ENCODE measurements at regions not wholly inside any gene's neighbourhood (a gene's known extent, or its start where the extent isn't known, plus 50 kb on each side); places are given as distances from the start of the nearest gene placed in this dataset.
"Not testable (repeated sequence)": the region's sequence is repeated elsewhere in the genome, so short reads cannot be mapped to it uniquely, and the experiment has no call there.

GRCh38 chr4:160510928-160511327 lies 1408.0 kb downstream of the RAPGEF2 start:
- DNase-seq (ENCODE audit: extremely low spot score) = no peak
- no peak for TF ChIP-seq CTCF (IDR thresholded peaks at IDR 0.05)
- no peak for TF ChIP-seq EP300 (IDR thresholded peaks at IDR 0.05)
- no peak for TF ChIP-seq POLR2A (IDR thresholded peaks at IDR 0.05; ENCODE audit: low read depth)
- no peak for TF ChIP-seq POLR2AphosphoS5 (IDR thresholded peaks at IDR 0.05)
- H3K9me3 ChIP-seq = no peaks in the 10 kb centered on the region
- H3K4me1 ChIP-seq = no peaks in the 10 kb centered on the region
- no peaks in the 10 kb centered on the region for H3K27me3 ChIP-seq
- H3K4me3 ChIP-seq = no peak overlapping the region
- no peaks in the 10 kb centered on the region for H3K36me3 ChIP-seq
- H3K27ac ChIP-seq (replicated peaks in 1 of 4) = no peak overlapping the region
- intact Hi-C loops (cut with DNase I) = no loop called here

DNA sequence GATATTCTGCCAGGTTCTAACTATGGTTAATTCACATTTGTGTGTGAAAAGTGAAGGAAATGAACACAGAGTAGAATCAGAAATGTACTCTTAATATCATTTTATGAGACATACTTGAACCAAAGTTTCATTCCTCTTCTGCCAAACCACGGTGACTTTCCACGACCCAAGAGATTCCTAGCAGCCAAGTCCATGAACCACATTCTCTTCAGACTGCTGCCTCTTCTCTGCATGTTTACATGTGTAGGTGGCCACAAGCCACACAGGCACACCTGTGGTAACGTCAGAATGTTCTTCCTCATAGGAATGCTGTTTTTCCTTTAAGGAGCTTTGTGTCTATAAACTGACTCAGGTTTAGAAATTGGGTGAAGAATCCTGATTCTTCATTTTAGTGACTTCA lies 1411.2 kb downstream of the RAPGEF2 start:
- Histone ChIP-seq H3K9me3 (no peaks in the 10 kb centered on the region), H3K4me3 (no peak overlapping the region), H3K4me1 (no peaks in the 10 kb centered on the region), H3K27me3 (no peaks in the 10 kb centered on the region), H3K36me3 (no peaks in the 10 kb centered on the region), H3K27ac (replicated peaks in 1 of 4) (no peak overlapping the region)
- no peak for DNase-seq (ENCODE audit: extremely low spot score)
- 69% methylated on average over 3 of the region's 3 CpGs for WGBS
- no peak for TF ChIP-seq CTCF (IDR thresholded peaks at IDR 0.05)
- no peak for TF ChIP-seq EP300 (IDR thresholded peaks at IDR 0.05)
- no peak for TF ChIP-seq POLR2AphosphoS5 (IDR thresholded peaks at IDR 0.05)
- TF ChIP-seq POLR2A (IDR thresholded peaks at IDR 0.05; ENCODE audit: low read depth) = no peak
- intact Hi-C loops (cut with DNase I) = no loop called here

- H3K36me3 ChIP-seq = no peaks in the 10 kb centered on the region
- no peaks in the 10 kb centered on the region for H3K4me1 ChIP-seq
- TF ChIP-seq POLR2A (IDR thresholded peaks at IDR 0.05; ENCODE audit: low read depth) = no peak
- TF ChIP-seq EP300 (IDR thresholded peaks at IDR 0.05) = no peak
- TF ChIP-seq CTCF (IDR thresholded peaks at IDR 0.05) = no peak
- TF ChIP-seq POLR2AphosphoS5 (IDR thresholded peaks at IDR 0.05) = no peak
- H3K27ac ChIP-seq (replicated peaks in 1 of 4) = no peak overlapping the region
- WGBS = 40% methylated on average over 1 of the region's 1 CpG
- intact Hi-C loops (cut with DNase I) = no loop called here
- no peaks in the 10 kb centered on the region for H3K27me3 ChIP-seq
- H3K4me3 ChIP-seq = no peak overlapping the region
- H3K9me3 ChIP-seq = no peaks in the 10 kb centered on the region
- DNase-seq (ENCODE audit: extremely low spot score) = no peak
Measured at GRCh38 chr4:160523231-160523630, 1420.4 kb downstream of the RAPGEF2 start.

DNA sequence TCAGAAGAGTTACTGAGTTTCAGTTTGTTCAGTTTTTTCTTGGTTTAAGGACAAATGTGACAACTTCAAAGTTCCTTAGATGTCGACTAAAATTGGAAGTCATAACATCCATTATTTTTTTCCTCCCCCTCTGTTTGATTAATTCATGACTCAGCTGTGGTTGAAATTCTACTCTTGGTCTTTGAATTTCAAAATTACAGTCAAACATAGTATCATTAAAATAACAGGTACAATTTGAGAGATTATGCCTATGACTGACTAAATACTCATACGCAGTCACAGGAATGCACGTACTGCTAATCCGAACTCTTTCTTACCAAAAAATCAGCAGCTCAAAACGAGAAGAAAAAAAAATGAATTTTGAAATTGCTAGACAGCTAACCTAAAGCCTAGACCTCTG lies 1434.8 kb downstream of the RAPGEF2 start:
- TF ChIP-seq CTCF (IDR thresholded peaks at IDR 0.05) = no peak
- TF ChIP-seq POLR2A (IDR thresholded peaks at IDR 0.05; ENCODE audit: low read depth) = no peak
- TF ChIP-seq POLR2AphosphoS5 (IDR thresholded peaks at IDR 0.05) = no peak
- no peak for TF ChIP-seq EP300 (IDR thresholded peaks at IDR 0.05)
- Histone ChIP-seq H3K4me3 (no peak overlapping the region), H3K4me1 (no peaks in the 10 kb centered on the region), H3K36me3 (no peaks in the 10 kb centered on the region), H3K9me3 (no peaks in the 10 kb centered on the region), H3K27me3 (no peaks in the 10 kb centered on the region), H3K27ac (replicated peaks in 1 of 4) (no peak overlapping the region)
- 84% methylated on average over 5 of the region's 5 CpGs for whole genome bisulfite sequencing
- intact Hi-C loops (cut with DNase I) = no loop called here
- no peak for DNase-seq (ENCODE audit: extremely low spot score)

GRCh38 chr4:160546201-160546600 lies 1443.3 kb downstream of the RAPGEF2 start:
- H3K4me1 ChIP-seq = no peaks in the 10 kb centered on the region
- H3K9me3 ChIP-seq = no peaks in the 10 kb centered on the region
- H3K27ac ChIP-seq (replicated peaks in 1 of 4) = no peak overlapping the region
- WGBS = 78% methylated on average over 1 of the region's 1 CpG
- no peak overlapping the region for H3K4me3 ChIP-seq
- H3K36me3 ChIP-seq = no peaks in the 10 kb centered on the region
- TF ChIP-seq POLR2AphosphoS5 (IDR thresholded peaks at IDR 0.05) = no peak
- no peak for TF ChIP-seq EP300 (IDR thresholded peaks at IDR 0.05)
- no peak for TF ChIP-seq POLR2A (IDR thresholded peaks at IDR 0.05; ENCODE audit: low read depth)
- no peak for TF ChIP-seq CTCF (IDR thresholded peaks at IDR 0.05)
- no peaks in the 10 kb centered on the region for H3K27me3 ChIP-seq
- intact Hi-C loops (cut with DNase I) = no loop called here
- no peak for DNase-seq (ENCODE audit: extremely low spot score)

DNA sequence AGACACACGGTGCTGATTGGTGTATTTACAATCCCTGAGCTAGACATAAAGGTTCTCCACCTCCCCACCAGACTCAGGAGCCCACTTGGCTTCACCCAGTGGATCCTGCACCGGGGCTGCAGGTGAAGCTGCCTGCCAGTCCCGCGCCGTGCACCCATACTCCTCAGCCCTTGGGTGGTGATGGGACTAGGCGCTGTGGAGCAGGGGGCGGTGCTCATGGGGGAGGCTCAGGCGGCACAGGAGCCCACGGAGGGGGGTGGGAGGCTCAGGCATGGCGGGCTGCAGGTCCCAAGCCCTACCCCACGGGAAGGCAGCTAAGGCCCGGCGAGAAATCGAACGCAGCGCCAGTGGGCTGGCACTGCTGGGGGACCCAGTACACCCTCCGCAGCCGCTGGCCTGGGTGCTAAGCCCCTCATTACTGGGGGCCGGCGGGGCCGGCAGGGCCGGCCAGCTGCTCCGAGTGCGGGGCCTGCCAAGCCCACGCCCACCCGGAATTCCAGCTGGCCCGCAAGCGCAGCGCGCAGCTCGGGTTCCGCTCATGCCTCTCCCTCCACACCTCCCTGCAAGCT lies 1447.2 kb downstream of the RAPGEF2 start:
- H3K27ac ChIP-seq (replicated peaks in 1 of 4); H3K4me1 ChIP-seq; H3K9me3 ChIP-seq; H3K27me3 ChIP-seq; H3K36me3 ChIP-seq; DNase-seq (ENCODE audit: extremely low spot score); intact Hi-C loops (cut with DNase I); H3K4me3 ChIP-seq: not testable (repeated sequence)
- WGBS = 98% methylated on average over 15 of the region's 32 CpGs

Data from esophagus muscularis mucosa (tissue), 4 donors.